Endothelial cell of umbilical vein (primary cell): ENCODE measurements at regions not wholly inside any gene's neighbourhood (a gene's known extent, or its start where the extent isn't known, plus 50 kb on each side); places are given as distances from the start of the nearest gene placed in this dataset.

Experiments
- BruUV-seq: library from RNA; stranded (reverse); fragments of 400-500 nt; replicated peaks from 2 replicates; lab custom pipeline; 2021; lab: Mats Ljungman, UMichigan
- CTCF ChIA-PET: fragments of 300-600, 350-600 bp; sonication (Branson Sonifier 250); formaldehyde crosslinking; loops from one replicate; lab custom pipeline; 2021; ENCODE audit warnings: antibody characterized with exemption, inconsistent platforms; lab: Charles Lee
- POLR2A ChIA-PET: fragments of 300-600, 350-600 bp; sonication (Branson Sonifier 250); formaldehyde crosslinking; loops from one replicate; lab custom pipeline; 2021; ENCODE audit warnings: antibody characterized with exemption, inconsistent platforms; lab: Charles Lee
- DNase-seq: peaks from one replicate; pipeline ENCODE4 v3.0.0-alpha.2; 2011; ENCODE audit warnings: low read depth, low spot score
- FAIRE-seq: peaks from 2 replicates; lab custom pipeline; 2011; peaks lifted over from hg19 to GRCh38; lab: Jason Lieb, UNC
- H2AFZ ChIP-seq: 2 replicates; pipeline ENCODE4 v1.6.0; 2012; ENCODE audit warnings: low read depth, low read length, control low read depth, inconsistent platforms
- H3K27ac ChIP-seq: 2 replicates; pipeline ENCODE4 v1.5.1; 2011; ENCODE audit warnings: low read depth, mild to moderate bottlenecking, control low read depth, low read length, moderate library complexity; ENCODE audit not compliant: insufficient read depth
- H3K27me3 ChIP-seq, 2 experiments: 2 replicates each; pipeline versions ENCODE4 v1.6.0 to v1.6.1; 2011; ENCODE audit warnings: low read length in 2 of 2, mixed read lengths in 1 of 2; ENCODE audit not compliant: control insufficient read depth in 2 of 2, insufficient read depth in 2 of 2
- H3K36me3 ChIP-seq, 2 experiments: 2 replicates in 1 of 2; 3 replicates in 1 of 2; pipeline ENCODE4 v1.5.1; 2011; ENCODE audit warnings: low read length in 2 of 2, mild to moderate bottlenecking in 1 of 2, moderate library complexity in 1 of 2; ENCODE audit not compliant: control insufficient read depth in 2 of 2, insufficient read depth in 2 of 2; ENCODE audit errors: extremely low read depth in 1 of 2
- H3K4me1 ChIP-seq: 3 replicates; pipeline ENCODE4 v1.5.1; 2011; ENCODE audit warnings: mild to moderate bottlenecking, low read length; ENCODE audit not compliant: control insufficient read depth, insufficient read depth; ENCODE audit errors: extremely low read depth
- H3K4me2 ChIP-seq: 2 replicates; pipeline ENCODE4 v1.6.1; 2011; ENCODE audit warnings: low read length, control low read depth, mixed read lengths; ENCODE audit not compliant: insufficient read depth
- H3K4me3 ChIP-seq, 3 experiments: fragments of 200-600 bp in 1 of 3; sonication (generic), shearing (Covaris generic) in 1 of 3; replicated peaks in 1 of 3; 2 replicates each; pipeline ENCODE4 v1.5.1; 2011 to 2016; ENCODE audit warnings: control low read depth in 3 of 3, low read length in 3 of 3, mild to moderate bottlenecking in 2 of 3, inconsistent platforms in 1 of 3, low read depth in 1 of 3, moderate library complexity in 1 of 3; ENCODE audit not compliant: insufficient read depth in 1 of 3
- H3K79me2 ChIP-seq: 2 replicates; pipeline ENCODE4 v1.6.0; 2012; ENCODE audit warnings: low read length, inconsistent platforms; ENCODE audit not compliant: control insufficient read depth, insufficient read depth
- H3K9ac ChIP-seq: replicated peaks from 2 replicates; pipeline ENCODE3; 2011; ENCODE audit warnings: low read length, control low read depth; ENCODE audit not compliant: insufficient read depth; ENCODE audit errors: extremely low read depth
- H3K9me1 ChIP-seq: replicated peaks from 3 replicates; pipeline ENCODE4 v1.6.0; 2011; ENCODE audit warnings: mild to moderate bottlenecking, low read length; ENCODE audit not compliant: control insufficient read depth, insufficient read depth; ENCODE audit errors: extremely low read depth
- H3K9me3 ChIP-seq: replicated peaks from 2 replicates; pipeline ENCODE4 v1.5.1; 2012; ENCODE audit warnings: low read length, inconsistent platforms; ENCODE audit not compliant: control insufficient read depth, insufficient read depth
- H4K20me1 ChIP-seq: replicated peaks from 2 replicates; pipeline ENCODE3; 2011; ENCODE audit warnings: mild to moderate bottlenecking, low read length; ENCODE audit not compliant: control insufficient read depth, insufficient read depth; ENCODE audit errors: extremely low read depth
- EZH2 ChIP-seq: IDR thresholded peaks from 2 replicates; pipeline ENCODE4 v1.6.1; 2012; ENCODE audit warnings: borderline replicate concordance, low read depth, mild to moderate bottlenecking, moderate library complexity, low read length, inconsistent platforms; ENCODE audit not compliant: severe bottlenecking
- FOS ChIP-seq: IDR thresholded peaks from 2 replicates; pipeline ENCODE4 v1.6.1; 2011; ENCODE audit warnings: mild to moderate bottlenecking, low read length, moderate library complexity, borderline replicate concordance; ENCODE audit not compliant: insufficient read depth
- GATA2 ChIP-seq: IDR thresholded peaks from 2 replicates; pipeline ENCODE4 v1.7.0; 2011; ENCODE audit warnings: low read depth, mild to moderate bottlenecking, moderate library complexity, mixed read lengths, low read length; ENCODE audit not compliant: insufficient read length, insufficient read depth
- JUN ChIP-seq: IDR thresholded peaks from 2 replicates; pipeline ENCODE4 v1.6.1; 2011; ENCODE audit warnings: borderline replicate concordance, low read depth; ENCODE audit not compliant: insufficient read length, insufficient read depth
- MAX ChIP-seq: IDR thresholded peaks from 2 replicates; pipeline ENCODE4 v1.6.1; 2011; ENCODE audit not compliant: insufficient read depth, insufficient read length
- MYC ChIP-seq: IDR thresholded peaks from one replicate; pipeline ENCODE4 v1.6.1; 2011; ENCODE audit warnings: mild to moderate bottlenecking, low read depth, low read length
- POLR2A ChIP-seq: IDR thresholded peaks from 2 replicates; pipeline ENCODE4 v1.6.1; 2012; ENCODE audit warnings: low read depth, mild to moderate bottlenecking, control low read depth, low read length
- POLR2AphosphoS5 ChIP-seq: IDR thresholded peaks from 2 replicates; pipeline ENCODE4 v1.6.1; 2012; ENCODE audit warnings: low read depth, mild to moderate bottlenecking, control low read depth, low read length, moderate library complexity; ENCODE audit not compliant: insufficient read depth
- dilution Hi-C: fragments of 300-500 bp; cut with MboI; formaldehyde crosslinking; loops from one replicate; pipeline ENCODE4 v1.15.0; 2019; ENCODE audit warnings: low sequenced_read_pairs; ENCODE audit not compliant: extremely low pct_ligation_motif_present
- intact Hi-C: fragments of 100-400 bp; cut with micrococcal nuclease; formaldehyde crosslinking; loops from one replicate; pipeline ENCODE4 v1.10.0; 2022

DNA sequence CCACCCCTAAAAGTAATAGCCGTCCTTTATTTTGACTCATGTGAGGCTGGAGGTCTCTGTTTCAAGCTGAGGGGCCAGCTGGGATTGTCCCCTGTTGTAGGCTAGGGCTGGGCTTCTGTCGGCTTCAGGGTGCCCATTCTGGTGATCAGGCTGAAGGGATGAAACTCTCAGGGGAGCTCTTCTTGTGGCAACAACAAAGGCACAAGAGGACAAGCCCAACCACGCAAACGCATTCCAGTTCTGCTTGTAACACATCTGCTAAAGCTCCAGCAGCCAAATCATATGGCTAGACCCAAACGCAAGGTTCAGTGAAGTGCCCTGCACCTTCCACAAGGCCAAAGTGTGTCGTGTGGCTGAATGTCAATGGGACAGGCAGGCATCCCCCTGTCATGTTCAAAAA is 405.7 kb downstream of the INHBA start:
- ChIA-PET CTCF (interaction anchor here (1.4 kb wide), 1 partner anchor 15 kb away, joined by 3 read pairs; no protein-coding TSS in a partner anchor), POLR2A (no interaction called here)
- no peak for DNase-seq
- H3K79me2 ChIP-seq, result no peaks in the 10 kb centered on the region
- no peak overlapping the region for H3K27ac ChIP-seq
- no peaks in the 10 kb centered on the region for H4K20me1 ChIP-seq
- no peak overlapping the region for H2AFZ ChIP-seq
- H3K4me1 ChIP-seq, result no peaks in the 10 kb centered on the region
- no peak overlapping the region for H3K4me3 ChIP-seq
- TF ChIP-seq FOS (no peak), EZH2 (no peak), MAX (no peak)
- no peak for FAIRE-seq
- no peak overlapping the region for H3K9ac ChIP-seq
- H3K36me3 ChIP-seq, result no peaks in the 10 kb centered on the region
- intact Hi-C loops, result no loop called here
- no peaks in the 10 kb centered on the region for H3K27me3 ChIP-seq
- no peaks in the 10 kb centered on the region for H3K9me3 ChIP-seq
- dilution Hi-C loops, result no loop called here
- no peak overlapping the region for H3K4me2 ChIP-seq
- BruUV-seq, result no TSS peak
- no peaks in the 10 kb centered on the region for H3K9me1 ChIP-seq

GRCh38 chr7:41295455-41295815 is 407.5 kb downstream of the INHBA start:
- H3K4me1 ChIP-seq, result no peaks in the 10 kb centered on the region
- no peaks in the 10 kb centered on the region for H4K20me1 ChIP-seq
- ChIA-PET POLR2A (no interaction called here), CTCF (interaction anchor here (0.9 kb wide), 1 partner anchor 14 kb away, joined by 3 read pairs; no protein-coding TSS in a partner anchor)
- no peak for FAIRE-seq
- no peak overlapping the region for H3K4me3 ChIP-seq
- no peak overlapping the region for H2AFZ ChIP-seq
- BruUV-seq, result no TSS peak
- dilution Hi-C loops (no loop called here), intact Hi-C loops (no loop called here)
- no peak overlapping the region for H3K4me2 ChIP-seq
- no peak for DNase-seq
- no peaks in the 10 kb centered on the region for H3K9me1 ChIP-seq
- no peak overlapping the region for H3K27ac ChIP-seq
- H3K79me2 ChIP-seq, result no peaks in the 10 kb centered on the region
- H3K27me3 ChIP-seq, result no peaks in the 10 kb centered on the region
- no peaks in the 10 kb centered on the region for H3K9me3 ChIP-seq
- no peak overlapping the region for H3K9ac ChIP-seq
- no peaks in the 10 kb centered on the region for H3K36me3 ChIP-seq
- TF ChIP-seq MYC (no peak), JUN (no peak), MAX (no peak), EZH2 (no peak), POLR2A (no peak), FOS (no peak), GATA2 (no peak), POLR2AphosphoS5 (no peak)
